ENCODE measurements at regions not wholly inside any gene's neighbourhood (a gene's known extent, or its start where the extent isn't known, plus 50 kb on each side); places are given as distances from the start of the nearest gene placed in this dataset.

DNA sequence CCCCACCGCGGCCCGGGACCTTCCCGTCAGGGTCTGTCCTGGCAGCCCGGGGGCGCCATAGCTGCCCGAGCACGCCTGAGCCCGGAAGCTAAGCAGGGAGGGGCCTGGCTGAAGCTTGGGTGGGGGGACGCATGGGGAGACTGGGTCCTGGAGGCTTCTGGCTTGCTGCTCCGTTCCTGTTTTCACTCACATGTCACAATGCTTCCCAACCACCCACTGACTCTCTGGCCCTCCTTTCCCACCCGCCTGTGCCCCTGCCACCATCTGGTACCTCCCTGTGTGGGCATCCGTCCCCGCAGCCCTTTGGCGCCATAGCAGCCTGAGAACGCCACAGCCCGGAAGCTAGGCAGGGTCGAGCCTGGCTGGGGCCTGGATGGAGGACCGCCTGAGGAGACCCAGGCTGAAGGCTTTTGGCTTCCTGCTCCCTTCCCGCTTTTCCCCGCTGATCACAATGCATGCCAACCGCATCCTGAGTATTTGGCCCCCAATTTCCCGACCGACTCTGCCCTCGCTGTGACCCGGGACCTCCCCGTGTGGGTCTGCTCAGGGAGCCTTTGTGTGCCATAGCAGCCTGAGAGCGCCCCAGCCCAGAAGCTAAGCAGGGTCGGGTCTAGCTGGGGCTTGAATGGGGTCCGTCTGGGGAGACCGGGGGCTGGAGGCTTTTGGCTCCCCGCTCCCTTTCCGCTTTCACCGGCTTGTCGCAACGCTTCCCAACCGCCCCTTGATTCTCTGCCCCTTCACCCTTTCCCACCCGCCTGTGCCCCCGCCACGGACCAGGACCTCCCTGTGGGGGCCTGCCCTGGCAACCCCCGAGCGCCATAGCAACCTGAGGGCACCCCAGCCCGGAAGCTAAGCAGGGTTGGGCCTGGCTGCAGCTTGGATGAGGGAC lies 2290.1 kb downstream of the TP53TG3F start:
- no peak for ATAC-seq (ENCODE audit: low read depth)
- H3K9me3 ChIP-seq (ENCODE audit: control extremely low read depth in 1 of 3, control insufficient read depth in 2 of 3, insufficient read depth in 1 of 3, low read length in 2 of 3): peaks cover 0 to 88% (median 0%) of the 10 kb centered on the region in 3 donors
- H3K27me3 Mint-ChIP-seq: no peaks in the 10 kb centered on the region

DNA sequence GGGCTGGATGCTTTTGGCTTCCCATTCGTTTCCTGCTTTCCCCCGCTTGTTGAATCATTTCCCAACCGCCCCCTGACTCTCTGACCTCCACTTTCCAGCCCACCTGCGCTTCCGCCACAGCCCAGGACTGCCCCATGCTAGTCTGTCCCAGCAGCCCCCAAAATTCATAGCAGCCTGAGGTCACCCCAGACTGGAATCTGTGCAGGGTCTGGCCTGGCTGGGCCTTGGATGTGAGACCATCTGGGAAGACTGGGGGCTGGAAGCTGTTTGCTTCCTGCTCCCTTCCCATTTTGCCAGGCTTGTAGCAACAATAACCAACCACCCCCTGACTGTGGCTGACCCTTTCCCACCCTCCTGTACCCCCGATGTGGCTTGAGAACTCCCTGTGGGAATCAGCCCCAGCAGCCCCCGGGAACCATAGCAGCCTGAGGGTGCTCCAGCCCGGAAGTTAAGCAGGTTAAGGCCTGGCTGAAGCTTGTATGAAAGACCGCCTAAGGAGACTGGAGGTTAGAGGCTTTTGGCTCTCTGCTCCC lies 2290.8 kb downstream of the TP53TG3F start:
- ChIA-PET CTCF (no interaction called here), POLR2A (no interaction called here)
- DNase-seq (no peak), ATAC-seq (ENCODE audit: low read depth) (no peak)
- no peak overlapping the region for H3K27ac Mint-ChIP-seq
- 91% methylated on average over 9 of the region's 9 CpGs for WGBS (ENCODE audit: insufficient coverage)
- H3K4me3 ChIP-seq (ENCODE audit: control extremely low read depth in 1 of 5, extremely low read depth in 1 of 5, insufficient read depth in 1 of 5, low read depth in 2 of 5, low read length in 4 of 5): no peak overlapping the region
- no peaks in the 10 kb centered on the region for H3K4me1 Mint-ChIP-seq
- no peak overlapping the region for H2AFZ ChIP-seq (ENCODE audit: insufficient read depth, low read depth, low read length, poor library complexity, severe bottlenecking)
- no peaks in the 10 kb centered on the region for H3K27me3 Mint-ChIP-seq
- H3K9ac ChIP-seq (ENCODE audit: low read length): no peak overlapping the region
- TF ChIP-seq, protein P1, sequence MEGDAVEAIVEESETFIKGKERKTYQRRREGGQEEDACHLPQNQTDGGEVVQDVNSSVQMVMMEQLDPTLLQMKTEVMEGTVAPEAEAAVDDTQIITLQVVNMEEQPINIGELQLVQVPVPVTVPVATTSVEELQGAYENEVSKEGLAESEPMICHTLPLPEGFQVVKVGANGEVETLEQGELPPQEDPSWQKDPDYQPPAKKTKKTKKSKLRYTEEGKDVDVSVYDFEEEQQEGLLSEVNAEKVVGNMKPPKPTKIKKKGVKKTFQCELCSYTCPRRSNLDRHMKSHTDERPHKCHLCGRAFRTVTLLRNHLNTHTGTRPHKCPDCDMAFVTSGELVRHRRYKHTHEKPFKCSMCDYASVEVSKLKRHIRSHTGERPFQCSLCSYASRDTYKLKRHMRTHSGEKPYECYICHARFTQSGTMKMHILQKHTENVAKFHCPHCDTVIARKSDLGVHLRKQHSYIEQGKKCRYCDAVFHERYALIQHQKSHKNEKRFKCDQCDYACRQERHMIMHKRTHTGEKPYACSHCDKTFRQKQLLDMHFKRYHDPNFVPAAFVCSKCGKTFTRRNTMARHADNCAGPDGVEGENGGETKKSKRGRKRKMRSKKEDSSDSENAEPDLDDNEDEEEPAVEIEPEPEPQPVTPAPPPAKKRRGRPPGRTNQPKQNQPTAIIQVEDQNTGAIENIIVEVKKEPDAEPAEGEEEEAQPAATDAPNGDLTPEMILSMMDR (IDR thresholded peaks at IDR 0.05): no peak
- no peak for TF ChIP-seq EZH2 (IDR thresholded peaks at IDR 0.05; ENCODE audit: borderline replicate concordance, insufficient read depth, low read depth, low read length, poor library complexity, severe bottlenecking)
- H3K4me1 ChIP-seq (ENCODE audit: control insufficient read depth in 2 of 2, insufficient read depth in 2 of 2, low read length in 2 of 2): no peaks in the 10 kb centered on the region
- peaks cover 0 to 95% (median under 1%) of the 10 kb centered on the region in 3 donors for H3K9me3 ChIP-seq (ENCODE audit: control extremely low read depth in 1 of 3, control insufficient read depth in 2 of 3, insufficient read depth in 1 of 3, low read length in 2 of 3)
- H4K20me1 ChIP-seq (ENCODE audit: control insufficient read depth, insufficient read depth, low read length, poor library complexity, severe bottlenecking): no peaks in the 10 kb centered on the region
- no peak overlapping the region for H3K4me2 ChIP-seq (replicated peaks; ENCODE audit: low read depth, low read length, poor library complexity, severe bottlenecking)
- H3K36me3 ChIP-seq (replicated peaks in 1 of 2; ENCODE audit: control extremely low read depth in 1 of 2, control insufficient read depth in 1 of 2, extremely low read depth in 1 of 2, insufficient read depth in 2 of 2, low read length in 1 of 2): no peaks in the 10 kb centered on the region
- no peaks in the 10 kb centered on the region for H3K27me3 ChIP-seq (replicated peaks in 1 of 4; ENCODE audit: control extremely low read depth in 1 of 4, control insufficient read depth in 3 of 4, insufficient read depth in 4 of 4, low read length in 3 of 4)
- no peak overlapping the region for H3K27ac ChIP-seq (ENCODE audit: low read length in 2 of 2)
- H3K79me2 ChIP-seq (ENCODE audit: control insufficient read depth, insufficient read depth, low read length): no peaks in the 10 kb centered on the region
- peaks cover 2% of the 10 kb centered on the region for H3K9me3 Mint-ChIP-seq (ENCODE audit: insufficient read depth)
- no peak overlapping the region for H3K4me3 Mint-ChIP-seq
- intact Hi-C loops (cut with micrococcal nuclease): no loop called here

More for the DNA sequence above, 2290.1 kb downstream of the TP53TG3F start:
- Histone ChIP-seq H4K20me1 (ENCODE audit: control insufficient read depth, insufficient read depth, low read length, poor library complexity, severe bottlenecking) (no peaks in the 10 kb centered on the region), H3K4me2 (replicated peaks; ENCODE audit: low read depth, low read length, poor library complexity, severe bottlenecking) (no peak overlapping the region), H3K27me3 (replicated peaks in 1 of 4; ENCODE audit: control extremely low read depth in 1 of 4, control insufficient read depth in 3 of 4, insufficient read depth in 4 of 4, low read length in 3 of 4) (no peaks in the 10 kb centered on the region), H3K79me2 (ENCODE audit: control insufficient read depth, insufficient read depth, low read length) (no peaks in the 10 kb centered on the region), H3K36me3 (replicated peaks in 1 of 2; ENCODE audit: control extremely low read depth in 1 of 2, control insufficient read depth in 1 of 2, extremely low read depth in 1 of 2, insufficient read depth in 2 of 2, low read length in 1 of 2) (no peaks in the 10 kb centered on the region), H3K27ac (ENCODE audit: low read length in 2 of 2) (no peak overlapping the region), H3K4me3 (ENCODE audit: control extremely low read depth in 1 of 5, extremely low read depth in 1 of 5, insufficient read depth in 1 of 5, low read depth in 2 of 5, low read length in 4 of 5) (no peak overlapping the region), H2AFZ (ENCODE audit: insufficient read depth, low read depth, low read length, poor library complexity, severe bottlenecking) (no peak overlapping the region), H3K9ac (ENCODE audit: low read length) (no peak overlapping the region), H3K4me1 (ENCODE audit: control insufficient read depth in 2 of 2, insufficient read depth in 2 of 2, low read length in 2 of 2) (no peaks in the 10 kb centered on the region)
- peaks cover 6% of the 10 kb centered on the region for H3K9me3 Mint-ChIP-seq (ENCODE audit: insufficient read depth)
- H3K4me1 Mint-ChIP-seq: no peaks in the 10 kb centered on the region
- ChIA-PET CTCF (no interaction called here), POLR2A (no interaction called here)
- DNase-seq: no peak
- 90% methylated on average over 38 of the region's 43 CpGs for WGBS (ENCODE audit: insufficient coverage)
- no peak overlapping the region for H3K27ac Mint-ChIP-seq
- intact Hi-C loops (cut with micrococcal nuclease): no loop called here
- TF ChIP-seq, protein P1 (IDR thresholded peaks at IDR 0.05): no peak
- no peak for TF ChIP-seq EZH2 (IDR thresholded peaks at IDR 0.05; ENCODE audit: borderline replicate concordance, insufficient read depth, low read depth, low read length, poor library complexity, severe bottlenecking)
- H3K4me3 Mint-ChIP-seq: no peak overlapping the region

Measured in B cell (primary cell).